ENCODE measurements at regions not wholly inside any gene's neighbourhood (a gene's known extent, or its start where the extent isn't known, plus 50 kb on each side); places are given as distances from the start of the nearest gene placed in this dataset.
"Not testable (repeated sequence)": the region's sequence is repeated elsewhere in the genome, so short reads cannot be mapped to it uniquely, and the experiment has no call there.

- DNase-seq: no peak
These were observed 128.4 kb upstream of the MEIS1 start for GRCh38 chr2:66306483-66306882.

GRCh38 chr2:66305718-66306117, 129.2 kb upstream of the MEIS1 start:
- no peak for DNase-seq

DNA sequence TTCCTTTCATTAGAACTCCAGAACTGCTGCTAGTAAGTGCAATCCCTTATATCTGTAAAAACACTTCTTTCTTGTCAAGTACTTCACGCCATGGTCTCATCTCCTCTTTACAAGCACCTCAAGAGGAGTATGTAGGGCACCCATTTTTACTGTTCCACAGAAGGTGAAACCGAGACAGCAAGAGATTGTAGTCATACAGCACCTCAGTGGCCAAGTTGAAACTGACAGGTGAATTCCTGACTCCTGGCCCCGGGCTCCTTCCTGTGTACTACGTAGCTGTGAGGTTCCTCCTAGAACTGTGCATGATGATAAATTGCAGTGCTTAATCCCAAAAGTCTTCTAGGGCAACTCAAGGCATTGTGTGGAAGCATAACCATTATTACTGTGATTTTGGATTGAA, 131.5 kb upstream of the MEIS1 start:
- DNase-seq: no peak

DNA sequence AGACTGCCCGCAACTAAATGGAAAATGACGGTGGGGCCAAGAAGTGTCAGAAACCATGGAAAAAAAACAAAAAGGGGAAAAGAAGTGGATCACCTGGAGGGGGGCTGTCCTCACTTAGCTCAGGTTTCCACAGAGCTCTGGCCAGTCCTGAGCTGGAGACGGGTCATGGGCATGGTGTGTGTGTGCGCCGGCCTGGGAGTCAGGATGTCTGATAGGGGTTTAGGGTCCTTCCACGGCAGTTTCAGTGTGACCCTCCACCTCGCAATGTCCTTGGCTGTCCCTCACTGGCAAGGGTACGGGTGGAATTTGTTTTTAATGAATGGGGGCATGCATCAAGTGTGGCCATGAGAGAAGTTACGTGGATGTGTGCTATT, 133.2 kb upstream of the MEIS1 start:
- DNase-seq: no peak

GRCh38 chr2:66301022-66301766, 133.7 kb upstream of the MEIS1 start:
- DNase-seq: no peak

DNA sequence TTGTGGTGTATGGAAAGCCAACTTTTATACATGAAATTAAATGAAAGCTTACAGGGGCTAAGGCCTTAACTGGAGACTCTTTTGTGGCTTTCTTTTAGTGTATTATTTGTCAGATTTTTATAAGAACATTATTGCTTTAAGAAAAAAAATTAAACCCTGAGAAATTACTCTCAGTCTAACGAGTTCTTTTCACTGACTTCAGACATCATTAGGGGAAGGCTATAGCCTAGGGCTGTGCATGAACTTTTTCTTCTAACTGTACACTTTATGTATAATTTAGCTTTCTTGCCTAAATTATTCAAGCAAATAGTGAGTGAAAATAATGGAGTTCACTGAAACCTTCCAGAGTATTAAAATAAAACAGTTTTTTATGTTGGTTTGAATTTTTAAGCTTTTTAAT, 151.1 kb upstream of the MEIS1 start:
- DNase-seq: no peak

- DNase-seq: no peak
These were observed 152.9 kb upstream of the MEIS1 start for GRCh38 chr2:66281980-66282379.

GRCh38 chr2:66279024-66279423, 155.9 kb upstream of the MEIS1 start:
- no peak for DNase-seq

DNA sequence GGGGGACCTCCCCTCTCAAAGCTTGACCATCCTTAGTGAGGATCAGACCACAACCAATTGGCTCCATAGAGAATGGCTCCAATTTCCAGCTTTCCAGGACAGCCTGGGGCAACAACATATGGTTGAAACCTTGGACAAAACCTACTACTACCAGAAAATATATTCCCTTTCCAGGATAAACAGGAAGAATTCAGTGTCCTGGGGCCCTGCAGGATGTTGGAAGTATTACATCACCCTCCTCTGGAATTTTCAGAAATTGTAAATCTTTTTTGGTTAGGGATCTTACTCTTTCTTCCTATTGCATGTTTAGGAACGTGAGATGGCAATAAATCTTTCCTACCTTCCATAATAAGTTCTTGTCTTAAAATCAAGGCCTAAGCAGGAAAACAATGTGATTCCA, 158.9 kb upstream of the MEIS1 start:
- no peak for DNase-seq

DNA sequence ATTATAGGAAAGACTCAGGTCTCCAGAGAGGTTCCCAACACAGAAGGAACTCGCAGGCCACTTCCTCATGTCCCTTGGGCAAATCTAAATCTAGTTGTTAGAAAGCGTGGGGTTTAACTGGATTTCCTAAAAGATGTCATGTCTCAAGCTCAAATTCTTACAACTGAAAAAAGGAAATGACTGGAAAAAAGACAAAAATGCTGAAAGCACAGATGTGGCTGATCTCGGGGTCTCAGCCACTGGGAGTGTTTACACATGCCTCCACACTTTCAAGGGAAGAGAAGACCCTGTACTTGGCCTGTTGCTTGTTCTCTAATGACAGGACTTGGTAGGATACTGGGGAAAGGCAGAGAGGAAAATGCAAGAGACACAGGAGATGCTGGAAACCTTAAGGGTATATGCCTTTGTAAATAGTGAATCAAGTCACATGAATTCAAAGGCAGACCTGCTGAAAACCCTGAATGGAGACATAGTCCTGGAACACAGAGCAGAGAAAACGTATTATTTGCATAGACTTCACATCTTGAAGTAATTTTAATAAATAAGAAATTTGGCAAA, 160.9 kb upstream of the MEIS1 start:
- no peak for DNase-seq

- DNase-seq: no peak
These were observed 162.2 kb upstream of the MEIS1 start for GRCh38 chr2:66272751-66273150.

GRCh38 chr2:66271777-66272176, 163.1 kb upstream of the MEIS1 start:
- no peak for DNase-seq

- no peak for DNase-seq
These were observed 164.7 kb upstream of the MEIS1 start for GRCh38 chr2:66270247-66270646.

DNA sequence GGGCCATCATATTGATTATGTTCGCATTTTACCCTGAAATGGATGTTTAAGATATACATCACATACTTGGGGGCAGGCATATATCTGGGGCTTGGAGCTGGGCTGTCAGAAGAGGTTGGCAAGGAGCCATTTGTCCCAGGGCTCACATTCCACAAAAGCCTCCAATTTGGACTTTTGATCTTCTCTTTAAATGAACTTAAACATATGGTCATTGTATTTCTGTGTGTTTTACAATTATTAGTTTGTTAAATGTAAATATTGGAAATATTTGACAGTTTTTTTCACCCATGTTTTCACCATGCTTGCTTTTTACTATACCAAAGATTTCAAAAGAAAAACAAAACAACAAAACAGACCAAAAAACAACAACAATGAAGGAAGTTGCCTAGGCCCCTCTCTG, 165.8 kb upstream of the MEIS1 start:
- no peak for DNase-seq

DNA sequence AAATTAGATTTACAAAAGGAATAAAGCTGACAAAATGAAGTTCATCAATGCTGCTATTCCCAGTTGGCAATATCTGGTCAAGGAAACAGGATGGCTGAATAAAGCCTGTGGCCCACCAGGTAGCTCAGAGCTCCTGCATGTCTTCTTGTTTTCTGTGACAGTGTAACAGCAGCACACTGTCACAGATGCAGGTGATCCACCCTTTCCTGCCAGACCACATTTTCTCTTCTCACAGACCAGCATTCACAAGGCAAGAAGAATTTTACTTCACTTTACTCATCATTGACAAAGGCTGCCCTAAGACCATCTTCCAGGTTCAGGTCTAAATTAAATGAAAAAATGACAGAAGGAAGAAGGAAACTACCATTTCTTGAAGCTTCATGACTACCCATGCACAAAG, 166.2 kb upstream of the MEIS1 start:
- no peak for DNase-seq

DNA sequence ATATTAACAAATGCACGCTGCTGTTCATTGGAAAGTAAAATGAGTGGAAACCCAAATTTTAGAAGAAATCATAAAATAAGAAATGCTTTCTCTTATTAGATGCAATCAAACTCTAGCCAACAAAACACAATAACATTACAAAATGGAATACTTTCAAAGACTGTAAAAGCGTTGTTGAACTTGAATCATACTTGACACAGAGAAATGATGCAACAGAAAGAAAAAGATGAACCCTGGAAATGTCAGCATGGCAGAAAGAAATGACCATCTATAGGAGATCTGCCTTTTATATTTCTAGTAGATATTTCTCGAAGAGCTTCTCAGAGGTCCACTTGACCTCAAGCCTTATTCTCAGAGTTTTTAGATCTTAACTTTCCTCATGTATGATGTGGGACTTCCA, 170.6 kb upstream of the MEIS1 start:
- DNase-seq: no peak

DNA sequence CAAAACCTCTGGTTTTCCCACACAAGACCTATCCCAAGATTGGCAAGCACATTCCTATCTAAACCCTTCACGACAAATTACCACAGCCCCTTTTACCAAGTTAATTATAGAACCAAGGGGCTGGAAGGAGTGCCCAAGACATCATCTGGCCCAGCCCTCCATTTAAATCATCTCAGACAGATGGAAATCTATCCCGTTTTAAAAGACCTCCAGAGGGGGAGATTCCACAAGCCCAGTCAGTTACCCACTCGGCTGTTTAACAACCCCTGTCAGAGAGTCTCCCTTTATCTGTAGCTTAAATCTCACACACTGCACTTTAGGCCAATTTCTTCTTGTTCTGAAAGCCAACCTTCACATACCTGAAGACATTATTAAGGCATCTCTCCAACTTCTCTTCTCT, 179.1 kb upstream of the MEIS1 start:
- no peak for DNase-seq

DNA sequence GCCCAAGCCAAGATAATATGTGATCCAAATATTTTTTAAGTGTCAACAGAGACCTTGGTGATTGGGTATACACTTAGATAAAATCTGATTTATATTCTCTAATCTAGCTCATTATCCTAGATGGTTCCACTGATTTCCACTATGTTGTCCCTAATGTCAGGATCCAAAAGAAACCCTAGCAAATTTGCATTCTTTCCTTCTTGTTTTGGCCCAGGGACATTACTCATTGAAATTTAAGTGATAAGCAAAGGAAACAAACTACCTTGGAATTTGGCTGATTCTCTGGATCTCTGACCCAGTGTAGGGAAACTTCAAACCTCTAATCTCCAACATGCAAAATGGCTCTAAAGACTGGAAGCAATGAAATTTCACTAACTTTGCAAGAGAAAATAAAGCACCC, 179.8 kb upstream of the MEIS1 start:
- DNase-seq: no peak

DNA sequence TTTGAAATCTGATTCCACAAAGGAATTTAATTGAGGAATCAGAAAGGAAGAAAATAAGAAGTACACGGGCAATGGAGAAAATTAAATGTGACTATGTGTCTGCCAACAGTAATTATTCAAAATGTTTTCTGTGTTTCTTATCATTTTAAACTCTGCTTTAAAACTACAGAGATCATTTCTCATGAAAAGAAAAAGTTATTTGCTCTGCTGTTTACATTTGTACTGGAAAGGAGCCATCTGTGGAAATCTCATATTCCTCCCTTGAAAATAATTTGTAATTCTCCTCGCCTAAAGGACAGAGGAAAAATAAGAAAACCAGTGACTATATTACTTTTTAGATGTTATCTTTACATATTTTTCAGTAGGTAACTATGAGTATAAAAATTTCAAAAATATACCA, 181.9 kb upstream of the MEIS1 start:
- DNase-seq: no peak

GRCh38 chr2:66252109-66252508, 182.8 kb upstream of the MEIS1 start:
- DNase-seq: no peak

GRCh38 chr2:66251573-66251972, 183.4 kb upstream of the MEIS1 start:
- DNase-seq: no peak

- DNase-seq: not testable (repeated sequence)
These were observed 185.8 kb upstream of the MEIS1 start for GRCh38 chr2:66249089-66249488.

DNA sequence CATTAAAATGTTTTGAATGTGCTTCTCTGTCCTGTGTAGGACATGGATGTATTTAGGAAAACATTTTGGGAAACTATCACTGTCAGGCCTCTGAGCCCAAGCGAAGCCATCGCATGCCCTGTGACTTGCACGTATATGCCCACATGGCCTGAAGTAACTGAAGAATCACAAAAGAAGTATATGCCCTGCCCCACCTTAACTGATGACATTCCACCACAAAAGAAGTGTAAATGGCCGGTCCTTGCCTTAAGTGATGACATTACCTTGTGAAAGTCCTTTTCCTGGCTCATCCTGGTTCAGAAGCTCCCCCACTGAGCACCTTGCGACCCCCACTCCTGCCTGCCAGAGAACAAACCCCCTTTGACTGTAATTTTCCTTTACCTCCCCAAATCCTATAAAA, 191.1 kb upstream of the MEIS1 start:
- DNase-seq: not testable (repeated sequence)

- DNase-seq: not testable (repeated sequence)
These were observed 192.0 kb upstream of the MEIS1 start for GRCh38 chr2:66242888-66243287.

- no peak for DNase-seq
These were observed 192.7 kb upstream of the MEIS1 start for GRCh38 chr2:66242099-66242789.

Data from stimulated activated CD4-positive, alpha-beta T cell treated with anti-CD3 and anti-CD28 coated beads, Interleukin-15, amount 100 ng/mL, for 24 hours (primary cell).